ENCODE measurements at regions not wholly inside any gene's neighbourhood (a gene's known extent, or its start where the extent isn't known, plus 50 kb on each side); places are given as distances from the start of the nearest gene placed in this dataset.

GRCh38 chr5:164234321-164234720 lies 728.9 kb downstream of the MAT2B start:
- TF ChIP-seq CTCF (optimal IDR thresholded peaks at IDR 0.05 in 1 of 3, IDR thresholded peaks at IDR 0.05 in 1 of 3, conservative IDR thresholded peaks at IDR 0.05 in 1 of 3; ENCODE audit: extremely low read depth in 1 of 3, insufficient read depth in 2 of 3, low read length in 3 of 3) (no peak), EZH2 (IDR thresholded peaks at IDR 0.05; ENCODE audit: low read length) (no peak)

Measured in keratinocyte (primary cell).